GM12878 (cell line): ENCODE measurements at regions not wholly inside any gene's neighbourhood (a gene's known extent, or its start where the extent isn't known, plus 50 kb on each side); places are given as distances from the start of the nearest gene placed in this dataset.
"Not testable (repeated sequence)": the region's sequence is repeated elsewhere in the genome, so short reads cannot be mapped to it uniquely, and the experiment has no call there.

Experiments
- BHLHE40 ChIP-seq, 2 experiments: fragments of 450-650 bp in 1 of 2; IDR thresholded peaks; 2 replicates each; pipeline ENCODE4 v1.6.1; 2011 to 2017; ENCODE audit warnings: low read depth in 2 of 2, borderline replicate concordance in 1 of 2, improper control_type of control experiment in 1 of 2, low read length in 1 of 2, mild to moderate bottlenecking in 1 of 2
- CREB1 ChIP-seq: IDR thresholded peaks from 2 replicates; pipeline ENCODE4 v1.6.1; 2012; ENCODE audit warnings: low read depth, mild to moderate bottlenecking, inconsistent platforms
- CTCF ChIP-seq, 3 experiments: IDR thresholded peaks in 2 of 3; conservative IDR thresholded peaks in 1 of 3; 2 replicates each; pipeline ENCODE4 v1.5.1; 2011; ENCODE audit warnings: low read depth in 3 of 3, low read length in 3 of 3, mild to moderate bottlenecking in 3 of 3, control low read depth in 2 of 3, moderate library complexity in 2 of 3, inconsistent platforms in 1 of 3, mixed read lengths in 1 of 3; ENCODE audit not compliant: control insufficient read depth in 2 of 3, insufficient read depth in 1 of 3; ENCODE audit errors: extremely low read depth in 1 of 3
- E2F4 ChIP-seq: IDR thresholded peaks from 2 replicates; pipeline ENCODE4 v1.6.1; 2012; ENCODE audit warnings: low read depth, low read length, improper control_type of control experiment
- EGR1 ChIP-seq, 2 experiments: IDR thresholded peaks; 1 replicate in 1 of 2; 2 replicates in 1 of 2; pipeline ENCODE4 v1.6.1; 2011 to 2012; ENCODE audit warnings: low read depth in 2 of 2, low read length in 2 of 2, borderline replicate concordance in 1 of 2, mild to moderate bottlenecking in 1 of 2, moderate library complexity in 1 of 2
- EZH2 ChIP-seq: IDR thresholded peaks from 2 replicates; pipeline ENCODE4 v1.6.1; 2012; ENCODE audit warnings: low read depth, mild to moderate bottlenecking, control low read depth, inconsistent platforms, low read length, borderline replicate concordance; ENCODE audit not compliant: control insufficient read depth
- HDAC2 ChIP-seq: fragments of 200-600 bp; sonication (generic); IDR thresholded peaks from 2 replicates; pipeline ENCODE4 v1.6.1; 2017
- HDAC6 ChIP-seq: fragments of 200-600 bp; sonication (generic); IDR thresholded peaks from one replicate; pipeline ENCODE4 v1.8.0; 2017; ENCODE audit warnings: antibody characterized with exemption; ENCODE audit not compliant: unreplicated experiment
- PML ChIP-seq: IDR thresholded peaks from 2 replicates; pipeline ENCODE4 v1.6.1; 2012; ENCODE audit warnings: low read length, inconsistent platforms
- POLR2A ChIP-seq: IDR thresholded peaks from 2 replicates; pipeline ENCODE4 v1.6.1; 2011; ENCODE audit warnings: low read depth, mild to moderate bottlenecking, low read length
- REST ChIP-seq: IDR thresholded peaks from 2 replicates; pipeline ENCODE4 v1.6.1; 2012; ENCODE audit warnings: mild to moderate bottlenecking, low read depth, low read length
- SUZ12 ChIP-seq: fragments of 200-600 bp; sonication (generic); IDR thresholded peaks from one replicate; pipeline ENCODE4 v1.6.1; 2018; ENCODE audit warnings: antibody characterized with exemption, mild to moderate bottlenecking; ENCODE audit not compliant: unreplicated experiment

- TF ChIP-seq E2F4; SUZ12; EZH2; EGR1 (IDR thresholded peaks at IDR 0.05; ENCODE audit: borderline replicate concordance in 1 of 2, low read depth in 2 of 2, low read length in 2 of 2); HDAC2; REST; POLR2A; PML; HDAC6; CTCF (IDR thresholded peaks at IDR 0.05 in 2 of 3, conservative IDR thresholded peaks at IDR 0.05 in 1 of 3; ENCODE audit: control insufficient read depth in 2 of 3, extremely low read depth in 1 of 3, insufficient read depth in 1 of 3, low read depth in 3 of 3, low read length in 3 of 3); BHLHE40 (IDR thresholded peaks at IDR 0.05; ENCODE audit: borderline replicate concordance in 1 of 2, low read depth in 2 of 2, low read length in 1 of 2); CREB1: not testable (repeated sequence)
These were observed 627.4 kb downstream of the SPATA31A7 start for GRCh38 chr9:61817127-61817705.
